HEK293 (cell line): ENCODE measurements at regions not wholly inside any gene's neighbourhood (a gene's known extent, or its start where the extent isn't known, plus 50 kb on each side); places are given as distances from the start of the nearest gene placed in this dataset.

Experiments
- KLF16 ChIP-seq: fragments of 450-650 bp; formaldehyde crosslinking; IDR thresholded peaks from 2 replicates; pipeline ENCODE4 v1.5.1; 2017; ENCODE audit warnings: missing biosample characterization, missing genetic modification characterization
- REST ChIP-seq: fragments of 450-650 bp; formaldehyde crosslinking; IDR thresholded peaks from 2 replicates; pipeline ENCODE4 v1.5.1; 2016; ENCODE audit warnings: missing biosample characterization, missing genetic modification characterization
- ZNF121 ChIP-seq: fragments of 450-650 bp; formaldehyde crosslinking; IDR thresholded peaks from 2 replicates; pipeline ENCODE4 v1.5.1; 2016; ENCODE audit warnings: missing biosample characterization, missing genetic modification characterization
- ZNF223 ChIP-seq: fragments of 450-650 bp; formaldehyde crosslinking; IDR thresholded peaks from 2 replicates; pipeline ENCODE4 v1.5.1; 2016; ENCODE audit warnings: missing biosample characterization, missing genetic modification characterization
- ZNF768 ChIP-seq: fragments of 450-650 bp; formaldehyde crosslinking; IDR thresholded peaks from 2 replicates; pipeline ENCODE4 v1.5.1; 2018; ENCODE audit warnings: missing biosample characterization, mild to moderate bottlenecking, missing genetic modification characterization
- TF ChIP-seq, protein P1 (sequence below): fragments of 450-650 bp; formaldehyde crosslinking; IDR thresholded peaks from 2 replicates; pipeline ENCODE4 v1.5.1; 2016; ENCODE audit warnings: missing biosample characterization, missing genetic modification characterization

- TF ChIP-seq, protein P1, sequence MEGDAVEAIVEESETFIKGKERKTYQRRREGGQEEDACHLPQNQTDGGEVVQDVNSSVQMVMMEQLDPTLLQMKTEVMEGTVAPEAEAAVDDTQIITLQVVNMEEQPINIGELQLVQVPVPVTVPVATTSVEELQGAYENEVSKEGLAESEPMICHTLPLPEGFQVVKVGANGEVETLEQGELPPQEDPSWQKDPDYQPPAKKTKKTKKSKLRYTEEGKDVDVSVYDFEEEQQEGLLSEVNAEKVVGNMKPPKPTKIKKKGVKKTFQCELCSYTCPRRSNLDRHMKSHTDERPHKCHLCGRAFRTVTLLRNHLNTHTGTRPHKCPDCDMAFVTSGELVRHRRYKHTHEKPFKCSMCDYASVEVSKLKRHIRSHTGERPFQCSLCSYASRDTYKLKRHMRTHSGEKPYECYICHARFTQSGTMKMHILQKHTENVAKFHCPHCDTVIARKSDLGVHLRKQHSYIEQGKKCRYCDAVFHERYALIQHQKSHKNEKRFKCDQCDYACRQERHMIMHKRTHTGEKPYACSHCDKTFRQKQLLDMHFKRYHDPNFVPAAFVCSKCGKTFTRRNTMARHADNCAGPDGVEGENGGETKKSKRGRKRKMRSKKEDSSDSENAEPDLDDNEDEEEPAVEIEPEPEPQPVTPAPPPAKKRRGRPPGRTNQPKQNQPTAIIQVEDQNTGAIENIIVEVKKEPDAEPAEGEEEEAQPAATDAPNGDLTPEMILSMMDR (tag by site-specific recombination) = no peak
- TF ChIP-seq REST (tag by site-specific recombination) (no peak), ZNF768 (tag by site-specific recombination) (no peak), KLF16 (tag by site-specific recombination) (no peak), ZNF223 (tag by site-specific recombination) (no peak), ZNF121 (tag by site-specific recombination) (no peak)
These were observed 588.0 kb upstream of the ARID1B start for GRCh38 chr6:156189195-156189594.
